ENCODE measurements at regions not wholly inside any gene's neighbourhood (a gene's known extent, or its start where the extent isn't known, plus 50 kb on each side); places are given as distances from the start of the nearest gene placed in this dataset.

GRCh38 chr14:61102549-61103466 lies 121.8 kb downstream of the SLC38A6 start:
- Histone ChIP-seq H3K27ac (ENCODE audit: poor library complexity, severe bottlenecking) (peak overlapping the region; percentile 100), H3K27me3 (ENCODE audit: insufficient read depth, poor library complexity, severe bottlenecking) (no peaks in the 10 kb centered on the region), H3K36me3 (ENCODE audit: low read depth) (no peaks in the 10 kb centered on the region), H3K4me1 (ENCODE audit: insufficient read depth, poor library complexity, severe bottlenecking) (peaks cover 36% of the 10 kb centered on the region), H3K9me3 (ENCODE audit: severe bottlenecking) (no peaks in the 10 kb centered on the region), H3K4me3 (ENCODE audit: severe bottlenecking) (no peak overlapping the region)
- TF ChIP-seq CTCF (IDR thresholded peaks at IDR 0.05; ENCODE audit: poor library complexity, severe bottlenecking), result no peak
- DNase-seq (ENCODE audit: low spot score) (no peak), ATAC-seq (ENCODE audit: low read depth) (no peak)

All from RWPE2 (cell line).